ENCODE measurements at regions not wholly inside any gene's neighbourhood (a gene's known extent, or its start where the extent isn't known, plus 50 kb on each side); places are given as distances from the start of the nearest gene placed in this dataset.
"Not testable (repeated sequence)": the region's sequence is repeated elsewhere in the genome, so short reads cannot be mapped to it uniquely, and the experiment has no call there.

DNA sequence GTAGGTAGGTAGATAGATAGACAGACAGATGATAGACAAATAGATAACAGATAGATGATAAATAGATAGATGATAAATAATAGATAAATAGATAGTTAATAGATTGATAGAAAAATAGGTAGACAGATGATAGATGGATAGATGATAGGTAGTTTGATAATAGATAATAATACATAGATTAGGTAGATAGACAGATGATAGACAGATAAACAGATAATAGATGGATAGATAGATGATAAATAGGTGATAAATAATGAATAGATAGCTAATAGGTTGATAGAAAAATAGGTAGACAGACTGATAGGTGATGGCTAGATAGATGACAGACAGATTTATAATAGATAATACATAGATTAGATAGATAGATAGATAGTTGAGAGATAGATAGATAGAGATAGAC lies 350.5 kb upstream of the DPP6 start:
- Histone ChIP-seq H3K4me3 (no peak overlapping the region), H3K4me1 (ENCODE audit: control insufficient read depth in 5 of 5, insufficient read depth in 5 of 5, low read length in 5 of 5) (no peaks in the 10 kb centered on the region), H3K9me3 (ENCODE audit: control insufficient read depth in 4 of 4, insufficient read depth in 3 of 4, low read length in 3 of 4) (peaks cover 0 to 3% (median 0%) of the 10 kb centered on the region in 4 donors), H3K9ac (ENCODE audit: insufficient read depth in 1 of 2, low read length in 2 of 2) (no peak overlapping the region), H3K27me3 (ENCODE audit: control insufficient read depth in 3 of 3, insufficient read depth in 3 of 3, low read length in 2 of 3) (no peaks in the 10 kb centered on the region), H3K36me3 (ENCODE audit: control insufficient read depth in 4 of 4, insufficient read depth in 4 of 4, low read length in 4 of 4) (no peaks in the 10 kb centered on the region), H3K27ac (ENCODE audit: low read depth in 1 of 2, low read length in 1 of 2) (no peak overlapping the region)
- TF ChIP-seq, protein P1, sequence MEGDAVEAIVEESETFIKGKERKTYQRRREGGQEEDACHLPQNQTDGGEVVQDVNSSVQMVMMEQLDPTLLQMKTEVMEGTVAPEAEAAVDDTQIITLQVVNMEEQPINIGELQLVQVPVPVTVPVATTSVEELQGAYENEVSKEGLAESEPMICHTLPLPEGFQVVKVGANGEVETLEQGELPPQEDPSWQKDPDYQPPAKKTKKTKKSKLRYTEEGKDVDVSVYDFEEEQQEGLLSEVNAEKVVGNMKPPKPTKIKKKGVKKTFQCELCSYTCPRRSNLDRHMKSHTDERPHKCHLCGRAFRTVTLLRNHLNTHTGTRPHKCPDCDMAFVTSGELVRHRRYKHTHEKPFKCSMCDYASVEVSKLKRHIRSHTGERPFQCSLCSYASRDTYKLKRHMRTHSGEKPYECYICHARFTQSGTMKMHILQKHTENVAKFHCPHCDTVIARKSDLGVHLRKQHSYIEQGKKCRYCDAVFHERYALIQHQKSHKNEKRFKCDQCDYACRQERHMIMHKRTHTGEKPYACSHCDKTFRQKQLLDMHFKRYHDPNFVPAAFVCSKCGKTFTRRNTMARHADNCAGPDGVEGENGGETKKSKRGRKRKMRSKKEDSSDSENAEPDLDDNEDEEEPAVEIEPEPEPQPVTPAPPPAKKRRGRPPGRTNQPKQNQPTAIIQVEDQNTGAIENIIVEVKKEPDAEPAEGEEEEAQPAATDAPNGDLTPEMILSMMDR (IDR thresholded peaks at IDR 0.05; ENCODE audit: control extremely low read depth, extremely low read depth) = no peak
- ATAC-seq (ENCODE audit: insufficient read depth, low FRiP score) (no peak), DNase-seq (no peak)

DNA sequence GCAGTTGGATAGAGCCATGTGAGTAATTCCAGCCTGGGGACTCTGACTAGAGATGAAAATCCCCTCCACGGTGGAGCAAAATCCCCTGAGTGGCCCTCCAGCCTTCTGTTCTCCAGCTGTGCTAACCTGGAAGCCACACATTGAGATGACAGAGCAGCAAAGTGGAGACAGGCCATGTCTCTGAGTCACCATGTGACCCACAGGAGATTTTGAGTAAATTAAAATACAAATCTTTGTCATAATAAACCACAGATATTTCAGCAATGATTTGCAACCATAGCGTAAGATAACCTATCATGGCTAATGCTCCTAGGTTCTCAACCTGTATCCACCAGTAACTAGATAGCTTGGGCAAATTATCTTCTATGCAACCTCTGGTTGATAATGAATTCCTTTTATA lies 328.3 kb upstream of the DPP6 start:
- not testable (repeated sequence) for H3K27ac ChIP-seq (ENCODE audit: low read depth in 1 of 2, low read length in 1 of 2); H3K27me3 ChIP-seq (ENCODE audit: control insufficient read depth in 3 of 3, insufficient read depth in 3 of 3, low read length in 2 of 3); ATAC-seq (ENCODE audit: insufficient read depth, low FRiP score); H3K36me3 ChIP-seq (ENCODE audit: control insufficient read depth in 4 of 4, insufficient read depth in 4 of 4, low read length in 4 of 4); H3K9me3 ChIP-seq (ENCODE audit: control insufficient read depth in 4 of 4, insufficient read depth in 3 of 4, low read length in 3 of 4); H3K4me3 ChIP-seq; H3K9ac ChIP-seq (ENCODE audit: insufficient read depth in 1 of 2, low read length in 2 of 2); DNase-seq; H3K4me1 ChIP-seq (ENCODE audit: control insufficient read depth in 5 of 5, insufficient read depth in 5 of 5, low read length in 5 of 5)
- WGBS, 2 donors = 39 to 75% methylated on average over 1 to 2 of the region's 2 CpGs

DNA sequence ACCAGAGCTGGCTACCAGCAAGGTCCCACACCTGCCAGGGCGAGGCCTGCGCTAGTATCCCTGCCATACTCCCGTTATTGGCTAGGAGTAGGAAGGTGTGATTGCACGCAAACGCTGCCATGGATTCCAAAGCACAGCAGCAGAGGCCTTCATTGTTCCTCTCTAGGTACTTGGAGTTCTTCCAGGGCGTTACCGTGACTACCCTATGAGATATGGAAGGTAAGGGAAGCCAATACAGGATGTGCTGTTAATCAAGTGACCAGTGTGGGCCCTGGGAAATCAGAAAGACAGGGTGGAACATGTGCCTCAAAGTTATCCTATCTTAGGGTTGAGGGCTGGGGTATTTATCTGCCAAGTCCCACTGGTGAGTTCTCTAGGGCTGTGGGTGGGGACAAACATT lies 320.7 kb upstream of the DPP6 start:
- not testable (repeated sequence) for H3K36me3 ChIP-seq (ENCODE audit: control insufficient read depth in 4 of 4, insufficient read depth in 4 of 4, low read length in 4 of 4); H3K9ac ChIP-seq (ENCODE audit: insufficient read depth in 1 of 2, low read length in 2 of 2); H3K4me3 ChIP-seq; H3K27ac ChIP-seq (ENCODE audit: low read depth in 1 of 2, low read length in 1 of 2); DNase-seq; ATAC-seq (ENCODE audit: insufficient read depth, low FRiP score); H3K27me3 ChIP-seq (ENCODE audit: control insufficient read depth in 3 of 3, insufficient read depth in 3 of 3, low read length in 2 of 3); H3K4me1 ChIP-seq (ENCODE audit: control insufficient read depth in 5 of 5, insufficient read depth in 5 of 5, low read length in 5 of 5); H3K9me3 ChIP-seq (ENCODE audit: control insufficient read depth in 4 of 4, insufficient read depth in 3 of 4, low read length in 3 of 4)
- WGBS, 2 donors = 81 to 85% methylated on average over 5 to 7 of the region's 7 CpGs

DNA sequence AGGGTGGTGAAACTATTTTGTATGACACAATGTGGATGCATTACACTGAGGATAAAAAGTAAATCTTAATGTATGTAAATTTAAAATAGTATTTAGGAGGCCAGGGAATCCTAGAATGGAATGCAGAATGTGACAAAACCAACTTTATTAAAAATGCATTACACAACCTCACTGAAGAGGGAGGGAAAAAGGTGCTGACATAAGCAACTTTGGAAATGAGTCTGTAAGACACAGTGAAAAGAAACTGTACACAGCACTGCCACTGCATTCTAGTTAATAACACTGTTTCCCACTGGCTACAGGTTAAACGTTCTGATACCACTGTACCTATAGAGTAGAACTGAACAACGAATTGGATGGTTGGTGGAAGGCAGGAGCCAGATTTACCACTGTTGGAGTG lies 308.8 kb upstream of the DPP6 start:
- not testable (repeated sequence) for DNase-seq; ATAC-seq (ENCODE audit: insufficient read depth, low FRiP score); H3K9me3 ChIP-seq (ENCODE audit: control insufficient read depth in 4 of 4, insufficient read depth in 3 of 4, low read length in 3 of 4); H3K9ac ChIP-seq (ENCODE audit: insufficient read depth in 1 of 2, low read length in 2 of 2); H3K4me1 ChIP-seq (ENCODE audit: control insufficient read depth in 5 of 5, insufficient read depth in 5 of 5, low read length in 5 of 5); H3K27me3 ChIP-seq (ENCODE audit: control insufficient read depth in 3 of 3, insufficient read depth in 3 of 3, low read length in 2 of 3); H3K27ac ChIP-seq (ENCODE audit: low read depth in 1 of 2, low read length in 1 of 2); H3K36me3 ChIP-seq (ENCODE audit: control insufficient read depth in 4 of 4, insufficient read depth in 4 of 4, low read length in 4 of 4); H3K4me3 ChIP-seq
- WGBS, 2 donors = 64 to 90% methylated on average over 2 of the region's 2 CpGs

DNA sequence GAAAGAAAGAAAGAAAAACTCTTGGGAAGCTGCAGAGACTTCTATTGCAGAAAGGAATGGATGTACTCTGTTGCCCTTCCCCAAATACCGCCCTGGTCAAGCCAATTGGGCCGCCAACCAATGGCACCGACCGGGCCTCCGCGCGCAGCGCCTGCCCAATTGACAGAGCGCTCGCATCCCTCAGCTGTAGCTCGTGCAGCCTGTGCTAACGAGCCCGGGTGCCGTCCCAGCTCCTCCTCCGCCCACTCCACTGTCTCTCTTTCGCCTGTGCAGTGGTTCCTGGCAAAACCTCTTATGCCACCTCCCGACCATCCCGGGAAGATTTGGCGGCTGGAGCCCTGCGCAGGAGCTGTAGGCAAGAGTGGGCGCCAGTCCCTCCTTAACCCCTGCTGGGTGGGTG lies 304.2 kb upstream of the DPP6 start:
- not testable (repeated sequence) for H3K9ac ChIP-seq (ENCODE audit: insufficient read depth in 1 of 2, low read length in 2 of 2); H3K27ac ChIP-seq (ENCODE audit: low read depth in 1 of 2, low read length in 1 of 2); H3K36me3 ChIP-seq (ENCODE audit: control insufficient read depth in 4 of 4, insufficient read depth in 4 of 4, low read length in 4 of 4); H3K4me3 ChIP-seq; H3K27me3 ChIP-seq (ENCODE audit: control insufficient read depth in 3 of 3, insufficient read depth in 3 of 3, low read length in 2 of 3); DNase-seq; H3K9me3 ChIP-seq (ENCODE audit: control insufficient read depth in 4 of 4, insufficient read depth in 3 of 4, low read length in 3 of 4); ATAC-seq (ENCODE audit: insufficient read depth, low FRiP score); H3K4me1 ChIP-seq (ENCODE audit: control insufficient read depth in 5 of 5, insufficient read depth in 5 of 5, low read length in 5 of 5)
- WGBS, 2 donors = 7 to 10% methylated on average over 18 to 21 of the region's 21 CpGs

DNA sequence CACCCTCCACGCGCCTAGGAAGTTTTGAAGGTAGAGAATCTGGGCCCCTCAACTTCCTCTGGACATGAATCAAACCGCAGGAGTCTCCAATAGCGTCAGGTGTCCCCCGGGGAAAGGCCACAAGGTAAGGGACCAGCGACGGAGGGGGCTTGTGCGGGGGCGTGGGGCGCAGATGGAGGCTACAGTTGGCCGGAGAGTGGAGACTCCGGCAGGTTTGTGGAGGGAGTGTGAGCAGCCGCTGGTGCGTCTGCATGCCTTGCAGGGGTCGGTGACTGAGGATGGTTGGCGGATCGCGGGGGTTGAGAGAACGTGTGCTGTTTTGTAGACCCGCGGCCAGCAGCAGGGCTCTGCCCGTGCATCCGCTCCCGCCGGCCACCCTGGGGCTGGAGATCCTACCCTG lies 303.3 kb upstream of the DPP6 start:
- H3K9me3 ChIP-seq (ENCODE audit: control insufficient read depth in 4 of 4, insufficient read depth in 3 of 4, low read length in 3 of 4); H3K36me3 ChIP-seq (ENCODE audit: control insufficient read depth in 4 of 4, insufficient read depth in 4 of 4, low read length in 4 of 4); H3K4me3 ChIP-seq; DNase-seq; H3K27me3 ChIP-seq (ENCODE audit: control insufficient read depth in 3 of 3, insufficient read depth in 3 of 3, low read length in 2 of 3); ATAC-seq (ENCODE audit: insufficient read depth, low FRiP score); H3K4me1 ChIP-seq (ENCODE audit: control insufficient read depth in 5 of 5, insufficient read depth in 5 of 5, low read length in 5 of 5); H3K9ac ChIP-seq (ENCODE audit: insufficient read depth in 1 of 2, low read length in 2 of 2); H3K27ac ChIP-seq (ENCODE audit: low read depth in 1 of 2, low read length in 1 of 2): not testable (repeated sequence)
- WGBS, 2 donors = 2 to 4% methylated on average over 20 to 23 of the region's 25 CpGs

DNA sequence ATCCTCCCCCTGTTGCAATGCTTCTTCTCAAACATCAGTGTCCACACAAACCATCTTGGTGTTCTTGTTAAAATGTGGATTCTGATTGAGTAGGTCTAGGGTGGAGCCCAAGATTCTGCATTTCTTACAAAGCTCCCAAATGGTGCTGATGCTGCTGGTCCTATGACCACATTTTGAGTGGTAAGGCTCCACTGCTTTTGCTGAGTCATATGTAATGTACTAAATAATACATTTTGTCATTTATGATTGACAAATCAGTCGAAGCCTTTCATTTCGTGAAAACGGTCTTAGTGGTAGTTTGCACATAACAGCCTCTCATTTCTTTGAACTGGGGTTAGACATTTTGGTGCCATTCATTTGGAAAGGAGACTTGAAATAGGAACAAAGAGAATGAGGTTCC lies 286.3 kb upstream of the DPP6 start:
- H3K9ac ChIP-seq (ENCODE audit: insufficient read depth in 1 of 2, low read length in 2 of 2); DNase-seq; ATAC-seq (ENCODE audit: insufficient read depth, low FRiP score); H3K9me3 ChIP-seq (ENCODE audit: control insufficient read depth in 4 of 4, insufficient read depth in 3 of 4, low read length in 3 of 4); H3K27ac ChIP-seq (ENCODE audit: low read depth in 1 of 2, low read length in 1 of 2); H3K36me3 ChIP-seq (ENCODE audit: control insufficient read depth in 4 of 4, insufficient read depth in 4 of 4, low read length in 4 of 4); H3K4me1 ChIP-seq (ENCODE audit: control insufficient read depth in 5 of 5, insufficient read depth in 5 of 5, low read length in 5 of 5); H3K4me3 ChIP-seq; H3K27me3 ChIP-seq (ENCODE audit: control insufficient read depth in 3 of 3, insufficient read depth in 3 of 3, low read length in 2 of 3): not testable (repeated sequence)
- WGBS, 2 donors = 83 to 94% methylated on average over 3 of the region's 3 CpGs

DNA sequence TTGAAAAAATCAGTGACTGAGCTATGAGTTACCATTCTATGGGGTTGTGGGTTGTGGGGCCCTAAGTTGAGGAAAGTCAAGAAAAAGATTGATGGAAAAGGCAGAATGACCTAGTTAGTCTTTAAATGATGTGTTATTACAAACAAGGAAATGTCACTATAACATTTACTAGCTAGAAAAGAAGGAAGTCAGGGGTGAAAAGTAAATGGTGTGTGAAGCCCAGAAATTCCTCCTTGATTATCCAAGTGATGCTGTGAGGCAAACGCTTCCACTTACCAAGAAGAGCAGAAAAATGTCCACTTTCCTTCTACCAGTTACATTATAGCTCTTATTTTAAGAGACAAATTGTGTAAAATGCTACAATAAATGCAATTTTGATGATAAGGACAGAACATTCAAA lies 285.3 kb upstream of the DPP6 start:
- WGBS, 2 donors = 42 to 48% methylated on average over 1 of the region's 1 CpG
- not testable (repeated sequence) for H3K9me3 ChIP-seq (ENCODE audit: control insufficient read depth in 4 of 4, insufficient read depth in 3 of 4, low read length in 3 of 4); ATAC-seq (ENCODE audit: insufficient read depth, low FRiP score); H3K27ac ChIP-seq (ENCODE audit: low read depth in 1 of 2, low read length in 1 of 2); H3K4me1 ChIP-seq (ENCODE audit: control insufficient read depth in 5 of 5, insufficient read depth in 5 of 5, low read length in 5 of 5); H3K36me3 ChIP-seq (ENCODE audit: control insufficient read depth in 4 of 4, insufficient read depth in 4 of 4, low read length in 4 of 4); H3K27me3 ChIP-seq (ENCODE audit: control insufficient read depth in 3 of 3, insufficient read depth in 3 of 3, low read length in 2 of 3); H3K9ac ChIP-seq (ENCODE audit: insufficient read depth in 1 of 2, low read length in 2 of 2); DNase-seq; H3K4me3 ChIP-seq

All from lung (tissue), 11 donors.